ENCODE measurements at regions not wholly inside any gene's neighbourhood (a gene's known extent, or its start where the extent isn't known, plus 50 kb on each side); places are given as distances from the start of the nearest gene placed in this dataset.

DNA sequence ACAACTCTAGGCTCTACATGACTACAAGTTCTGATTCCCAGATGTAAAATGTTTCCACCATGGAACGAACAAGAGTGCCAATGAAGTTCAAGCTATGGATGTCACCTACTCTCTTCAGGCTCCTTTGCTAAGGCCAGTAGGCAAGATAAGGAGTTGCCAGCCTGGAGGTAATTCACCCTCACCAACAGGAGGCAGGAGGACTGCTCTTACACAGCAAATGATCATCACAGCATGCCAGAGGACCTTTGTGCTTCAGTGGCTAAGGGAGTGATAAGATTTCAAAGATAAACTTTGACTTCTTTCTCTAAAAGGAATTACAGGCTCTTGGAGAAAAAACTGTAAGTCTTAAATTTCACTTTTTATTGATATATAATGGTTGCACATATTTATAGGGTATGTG lies 54.1 kb upstream of the SLC36A4 start:
- H3K27ac ChIP-seq (ENCODE audit: low read depth, low read length), result no peak overlapping the region
- no peak overlapping the region for H3K4me2 ChIP-seq (ENCODE audit: low read length)
- no peaks in the 10 kb centered on the region for H4K20me1 ChIP-seq (ENCODE audit: control insufficient read depth, insufficient read depth, low read depth, low read length)
- no peaks in the 10 kb centered on the region for H3K36me3 ChIP-seq (ENCODE audit: control insufficient read depth, low read length)
- no peaks in the 10 kb centered on the region for H3K79me2 ChIP-seq (ENCODE audit: control insufficient read depth, low read length)
- TF ChIP-seq, protein P1, sequence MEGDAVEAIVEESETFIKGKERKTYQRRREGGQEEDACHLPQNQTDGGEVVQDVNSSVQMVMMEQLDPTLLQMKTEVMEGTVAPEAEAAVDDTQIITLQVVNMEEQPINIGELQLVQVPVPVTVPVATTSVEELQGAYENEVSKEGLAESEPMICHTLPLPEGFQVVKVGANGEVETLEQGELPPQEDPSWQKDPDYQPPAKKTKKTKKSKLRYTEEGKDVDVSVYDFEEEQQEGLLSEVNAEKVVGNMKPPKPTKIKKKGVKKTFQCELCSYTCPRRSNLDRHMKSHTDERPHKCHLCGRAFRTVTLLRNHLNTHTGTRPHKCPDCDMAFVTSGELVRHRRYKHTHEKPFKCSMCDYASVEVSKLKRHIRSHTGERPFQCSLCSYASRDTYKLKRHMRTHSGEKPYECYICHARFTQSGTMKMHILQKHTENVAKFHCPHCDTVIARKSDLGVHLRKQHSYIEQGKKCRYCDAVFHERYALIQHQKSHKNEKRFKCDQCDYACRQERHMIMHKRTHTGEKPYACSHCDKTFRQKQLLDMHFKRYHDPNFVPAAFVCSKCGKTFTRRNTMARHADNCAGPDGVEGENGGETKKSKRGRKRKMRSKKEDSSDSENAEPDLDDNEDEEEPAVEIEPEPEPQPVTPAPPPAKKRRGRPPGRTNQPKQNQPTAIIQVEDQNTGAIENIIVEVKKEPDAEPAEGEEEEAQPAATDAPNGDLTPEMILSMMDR (IDR thresholded peaks at IDR 0.05; ENCODE audit: low read depth, low read length, poor library complexity, severe bottlenecking), result no peak
- no peaks in the 10 kb centered on the region for H3K27me3 ChIP-seq (ENCODE audit: control insufficient read depth, low read length)
- no peaks in the 10 kb centered on the region for H3F3A ChIP-seq (ENCODE audit: control insufficient read depth, insufficient read depth)
- H3K9me2 ChIP-seq (replicated peaks; ENCODE audit: control insufficient read depth, low read length), result no peaks in the 10 kb centered on the region
- no peaks in the 10 kb centered on the region for H3K4me1 ChIP-seq (ENCODE audit: control insufficient read depth, low read length)
- no peaks in the 10 kb centered on the region for H3K9me3 ChIP-seq (ENCODE audit: control insufficient read depth, insufficient read depth, low read length)
- H3K4me3 ChIP-seq (ENCODE audit: low read length), result no peak overlapping the region

- no peak for TF ChIP-seq EZH2phosphoT487 (IDR thresholded peaks at IDR 0.05; ENCODE audit: borderline replicate concordance, low read length)
- TF ChIP-seq, protein P1 (IDR thresholded peaks at IDR 0.05; ENCODE audit: low read depth, low read length, poor library complexity, severe bottlenecking), result no peak
- H3K9me2 ChIP-seq (replicated peaks; ENCODE audit: control insufficient read depth, low read length), result no peaks in the 10 kb centered on the region
- no peaks in the 10 kb centered on the region for H3K27me3 ChIP-seq (ENCODE audit: control insufficient read depth, low read length)
- H3K4me3 ChIP-seq (ENCODE audit: low read length), result no peak overlapping the region
- no peaks in the 10 kb centered on the region for H3F3A ChIP-seq (ENCODE audit: control insufficient read depth, insufficient read depth)
- no peaks in the 10 kb centered on the region for H3K4me1 ChIP-seq (ENCODE audit: control insufficient read depth, low read length)
- no peak overlapping the region for H3K4me2 ChIP-seq (ENCODE audit: low read length)
- no peaks in the 10 kb centered on the region for H3K9me3 ChIP-seq (ENCODE audit: control insufficient read depth, insufficient read depth, low read length)
- H3K36me3 ChIP-seq (ENCODE audit: control insufficient read depth, low read length), result no peaks in the 10 kb centered on the region
- no peaks in the 10 kb centered on the region for H3K79me2 ChIP-seq (ENCODE audit: control insufficient read depth, low read length)
- no peak overlapping the region for H3K27ac ChIP-seq (ENCODE audit: low read depth, low read length)
- no peaks in the 10 kb centered on the region for H4K20me1 ChIP-seq (ENCODE audit: control insufficient read depth, insufficient read depth, low read depth, low read length)
Measured at GRCh38 chr11:93253111-93253510, 55.3 kb upstream of the SLC36A4 start.

DNA sequence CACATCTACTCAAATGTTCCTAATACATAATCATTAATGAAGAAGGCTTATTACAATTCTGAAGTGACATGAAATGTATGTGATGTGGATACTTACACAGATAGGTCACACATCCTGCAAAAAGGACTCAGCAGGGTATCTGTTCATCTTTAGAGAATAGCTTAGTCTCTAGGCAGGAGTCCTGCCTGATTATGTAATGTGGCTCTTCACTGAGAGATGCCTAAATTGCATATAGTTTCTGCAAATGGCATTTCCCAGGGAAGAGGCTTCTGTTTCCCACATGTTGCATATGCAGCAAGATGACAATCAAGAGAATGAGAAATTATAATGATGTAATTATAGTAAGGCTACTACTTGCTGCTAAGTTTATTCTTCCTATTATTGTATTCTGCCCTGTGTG lies 58.8 kb upstream of the SLC36A4 start:
- H3K36me3 ChIP-seq (ENCODE audit: control insufficient read depth, low read length), result no peaks in the 10 kb centered on the region
- no peaks in the 10 kb centered on the region for H4K20me1 ChIP-seq (ENCODE audit: control insufficient read depth, insufficient read depth, low read depth, low read length)
- no peak overlapping the region for H3K4me3 ChIP-seq (ENCODE audit: low read length)
- TF ChIP-seq, protein P1 (IDR thresholded peaks at IDR 0.05; ENCODE audit: low read depth, low read length, poor library complexity, severe bottlenecking), result no peak
- no peak for TF ChIP-seq EZH2phosphoT487 (IDR thresholded peaks at IDR 0.05; ENCODE audit: borderline replicate concordance, low read length)
- no peak overlapping the region for H3K27ac ChIP-seq (ENCODE audit: low read depth, low read length)
- no peaks in the 10 kb centered on the region for H3K4me1 ChIP-seq (ENCODE audit: control insufficient read depth, low read length)
- H3K9me3 ChIP-seq (ENCODE audit: control insufficient read depth, insufficient read depth, low read length), result no peaks in the 10 kb centered on the region
- no peak overlapping the region for H3K4me2 ChIP-seq (ENCODE audit: low read length)
- H3K79me2 ChIP-seq (ENCODE audit: control insufficient read depth, low read length), result no peaks in the 10 kb centered on the region
- H3K27me3 ChIP-seq (ENCODE audit: control insufficient read depth, low read length), result no peaks in the 10 kb centered on the region
- H3K9me2 ChIP-seq (replicated peaks; ENCODE audit: control insufficient read depth, low read length), result no peaks in the 10 kb centered on the region
- H3F3A ChIP-seq (ENCODE audit: control insufficient read depth, insufficient read depth), result no peaks in the 10 kb centered on the region

GRCh38 chr11:93267383-93267782 lies 63.2 kb upstream of the DEUP1 start:
- Histone ChIP-seq H3F3A (ENCODE audit: control insufficient read depth, insufficient read depth) (no peaks in the 10 kb centered on the region), H3K27ac (ENCODE audit: low read depth, low read length) (no peak overlapping the region), H4K20me1 (ENCODE audit: control insufficient read depth, insufficient read depth, low read depth, low read length) (no peaks in the 10 kb centered on the region), H3K9me2 (replicated peaks; ENCODE audit: control insufficient read depth, low read length) (no peaks in the 10 kb centered on the region), H3K27me3 (ENCODE audit: control insufficient read depth, low read length) (no peaks in the 10 kb centered on the region), H3K36me3 (ENCODE audit: control insufficient read depth, low read length) (no peaks in the 10 kb centered on the region), H3K9me3 (ENCODE audit: control insufficient read depth, insufficient read depth, low read length) (no peaks in the 10 kb centered on the region), H3K4me1 (ENCODE audit: control insufficient read depth, low read length) (no peaks in the 10 kb centered on the region), H3K79me2 (ENCODE audit: control insufficient read depth, low read length) (no peaks in the 10 kb centered on the region), H3K4me3 (ENCODE audit: low read length) (no peak overlapping the region), H3K4me2 (ENCODE audit: low read length) (no peak overlapping the region)
- no peak for TF ChIP-seq EZH2phosphoT487 (IDR thresholded peaks at IDR 0.05; ENCODE audit: borderline replicate concordance, low read length)
- TF ChIP-seq, protein P1 (IDR thresholded peaks at IDR 0.05; ENCODE audit: low read depth, low read length, poor library complexity, severe bottlenecking), result no peak
